GM19023 (cell line): ENCODE measurements at regions not wholly inside any gene's neighbourhood (a gene's known extent, or its start where the extent isn't known, plus 50 kb on each side); places are given as distances from the start of the nearest gene placed in this dataset.
"Not testable (repeated sequence)": the region's sequence is repeated elsewhere in the genome, so short reads cannot be mapped to it uniquely, and the experiment has no call there.

Experiments
- ATAC-seq: cut with Tn5 transposase; IDR thresholded peaks from one replicate; pipeline ENCODE4 v1.9.1; 2021; ENCODE audit warnings: mild to moderate bottlenecking, moderate library complexity; ENCODE audit not compliant: unreplicated experiment

DNA sequence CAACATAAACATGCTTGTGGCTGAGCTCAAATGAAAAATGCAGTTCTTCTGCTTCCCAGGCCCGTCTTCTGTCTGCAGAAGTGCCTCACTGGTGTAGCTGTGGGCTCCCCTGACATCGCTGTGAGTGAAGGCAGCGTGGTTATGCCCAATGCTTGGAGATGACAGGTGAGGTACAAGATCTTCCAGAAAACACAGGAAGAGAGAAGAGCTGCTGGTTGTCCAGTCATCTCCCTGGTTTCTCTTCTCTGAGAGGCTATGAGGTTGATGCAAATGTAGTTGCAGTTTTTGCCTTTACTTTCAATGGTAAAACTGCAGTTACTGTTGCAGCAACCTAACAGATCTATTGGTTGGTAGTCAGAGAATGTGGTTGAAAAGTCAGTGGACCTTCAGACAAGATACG lies 223.6 kb downstream of the GATA3 start:
- no peak for ATAC-seq

GRCh38 chr10:8279598-8279997 lies 225.1 kb downstream of the GATA3 start:
- ATAC-seq: no peak

- no peak for ATAC-seq
Measured at GRCh38 chr10:8280946-8281345, 226.5 kb downstream of the GATA3 start.

- no peak for ATAC-seq
Measured at GRCh38 chr10:8282340-8282739, 227.9 kb downstream of the GATA3 start.

DNA sequence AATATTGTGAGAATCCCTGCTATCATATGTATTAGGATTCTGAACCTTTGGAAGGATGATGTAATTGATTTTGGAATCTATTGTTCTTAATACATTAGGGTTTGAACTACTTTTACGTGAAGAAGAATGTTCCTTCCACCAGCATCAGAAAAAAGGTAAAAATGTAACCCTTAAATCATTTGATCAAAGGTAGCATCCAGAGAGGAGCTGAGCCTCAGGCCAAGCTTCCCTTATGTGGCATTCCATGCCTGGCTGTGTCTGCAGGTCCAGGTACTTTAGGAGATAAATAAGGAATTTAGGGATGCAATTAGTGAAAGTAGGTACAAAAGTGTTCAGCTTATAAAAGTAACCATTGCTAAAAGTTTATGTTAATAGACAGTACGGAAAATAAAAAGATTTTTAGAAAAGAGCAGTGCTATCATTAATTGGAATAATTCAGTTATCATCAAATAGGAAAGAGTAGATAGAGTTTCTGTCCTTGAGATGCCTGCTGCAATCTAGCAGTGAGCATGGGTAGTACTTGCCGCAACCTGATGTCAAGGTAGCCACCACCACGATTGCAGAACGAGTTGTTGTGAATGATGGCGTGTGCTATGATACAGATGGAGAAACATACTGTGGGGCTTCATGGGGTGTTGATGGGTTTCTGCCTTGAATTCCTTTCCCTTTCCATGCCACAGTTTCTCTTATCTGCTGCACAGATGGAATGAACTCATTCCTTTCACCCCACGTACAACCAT lies 228.8 kb downstream of the GATA3 start:
- no peak for ATAC-seq

- ATAC-seq: no peak
Measured at GRCh38 chr10:8283986-8284385, 229.5 kb downstream of the GATA3 start.

GRCh38 chr10:8285970-8286369 lies 231.5 kb downstream of the GATA3 start:
- not testable (repeated sequence) for ATAC-seq

- no peak for ATAC-seq
Measured at GRCh38 chr10:8288600-8288999, 234.1 kb downstream of the GATA3 start.

- no peak for ATAC-seq
Measured at GRCh38 chr10:8289186-8289924, 234.9 kb downstream of the GATA3 start.

GRCh38 chr10:8294779-8295178 lies 240.3 kb downstream of the GATA3 start:
- no peak for ATAC-seq

DNA sequence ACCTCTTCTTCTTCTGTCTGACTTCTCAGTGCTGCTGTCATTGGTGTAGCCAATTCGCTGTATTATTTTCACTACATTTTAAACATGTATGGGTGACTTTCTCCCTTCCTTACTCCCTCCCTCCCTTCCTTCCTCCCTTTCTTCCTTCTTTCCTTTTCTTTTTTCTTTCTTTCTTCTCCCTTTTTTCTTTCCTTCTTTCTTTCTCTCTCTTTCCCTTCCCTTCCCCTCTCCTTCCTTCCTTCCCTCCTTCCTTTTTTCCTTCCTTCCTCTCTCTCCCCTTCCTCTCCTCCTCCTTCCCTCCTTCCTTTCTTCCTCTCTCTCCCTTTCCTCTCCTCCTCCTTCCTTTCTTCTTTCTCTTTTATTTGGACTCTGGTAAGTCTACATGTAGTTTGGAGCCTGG lies 240.8 kb downstream of the GATA3 start:
- ATAC-seq: no peak

DNA sequence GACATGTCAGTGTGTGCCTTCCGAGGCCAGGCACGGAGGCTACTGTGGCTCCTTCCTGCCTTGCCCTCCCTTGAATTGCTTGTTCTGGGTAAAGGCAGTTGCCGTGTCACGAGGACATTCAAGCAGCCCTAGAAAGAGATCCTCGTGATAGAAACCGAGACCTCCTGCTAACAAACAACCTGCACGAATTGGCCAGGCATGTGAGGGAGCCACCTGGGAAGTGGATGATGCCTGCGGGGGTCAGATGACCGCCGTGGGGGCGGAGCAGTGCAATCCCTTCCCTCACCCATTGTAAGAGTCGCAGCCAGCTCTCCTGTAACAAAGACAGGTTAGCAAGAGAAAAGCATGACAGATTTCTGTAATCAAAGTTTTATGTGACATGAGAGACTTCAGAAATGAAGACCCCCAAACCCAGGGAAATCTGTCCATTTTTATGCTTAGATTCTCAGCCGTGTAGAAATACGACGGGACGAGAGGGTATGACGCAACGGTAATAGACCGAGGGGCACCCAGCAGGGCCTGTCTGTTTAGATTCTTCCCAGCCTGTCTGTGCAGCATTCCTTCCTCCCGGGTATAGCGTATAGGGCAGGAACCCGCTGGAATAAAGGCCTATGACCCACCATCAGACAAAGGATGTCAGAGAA lies 241.7 kb downstream of the GATA3 start:
- ATAC-seq: no peak

GRCh38 chr10:8296734-8297101 lies 242.2 kb downstream of the GATA3 start:
- ATAC-seq: no peak

GRCh38 chr10:8297107-8297506 lies 242.6 kb downstream of the GATA3 start:
- ATAC-seq: no peak

DNA sequence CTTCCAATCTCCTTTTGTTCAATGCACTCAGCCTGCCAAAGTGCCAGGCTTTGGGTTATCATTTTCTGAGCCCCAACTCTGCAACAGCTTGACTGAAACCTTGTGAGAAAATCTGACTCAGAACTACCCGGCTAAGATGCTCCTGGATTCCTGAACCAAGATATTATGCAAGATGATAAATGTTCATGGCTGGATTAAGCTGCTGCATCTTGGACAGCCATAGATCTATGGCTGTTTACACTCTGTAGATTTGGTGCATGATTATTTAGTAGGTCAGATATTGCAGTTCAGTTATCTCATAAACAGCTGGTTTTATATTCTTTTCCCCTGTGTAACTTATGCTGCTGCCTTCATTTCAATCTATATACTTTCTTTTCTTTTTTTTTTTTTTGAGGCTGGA lies 243.5 kb downstream of the GATA3 start:
- ATAC-seq: no peak

DNA sequence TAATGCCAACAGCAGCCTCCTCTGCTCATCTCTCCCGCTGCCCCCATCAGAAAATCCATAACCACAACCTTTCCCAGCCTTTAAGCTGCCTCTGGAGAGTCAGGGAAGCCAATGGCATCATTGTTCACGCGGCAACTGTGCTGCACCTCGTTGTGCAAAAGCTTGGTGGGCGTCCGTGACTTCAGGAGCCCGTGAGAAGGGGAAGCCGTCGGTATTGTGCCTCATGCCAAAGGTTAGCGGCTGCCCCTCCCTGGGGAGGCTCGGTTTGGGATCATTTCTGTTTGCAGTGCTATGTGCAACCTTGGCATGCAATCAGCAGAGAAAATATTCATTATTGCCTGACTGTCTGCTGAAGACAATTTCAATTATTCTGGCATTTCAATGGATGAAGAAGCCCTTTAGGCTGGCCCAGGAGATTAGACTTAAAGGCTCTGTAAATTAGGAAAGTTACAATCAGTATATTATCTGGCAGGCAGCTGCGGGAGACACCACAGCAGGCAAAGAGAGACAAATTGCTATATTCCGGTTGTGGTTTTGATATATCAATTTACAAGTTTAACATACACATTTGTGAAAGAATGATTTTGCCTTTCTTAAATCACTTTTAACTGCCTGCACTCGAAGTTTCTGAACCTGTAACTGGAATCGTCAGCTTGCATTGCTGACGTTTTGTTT lies 244.5 kb downstream of the GATA3 start:
- no peak for ATAC-seq

- no peak for ATAC-seq
Measured at GRCh38 chr10:8300925-8301324, 246.4 kb downstream of the GATA3 start.

DNA sequence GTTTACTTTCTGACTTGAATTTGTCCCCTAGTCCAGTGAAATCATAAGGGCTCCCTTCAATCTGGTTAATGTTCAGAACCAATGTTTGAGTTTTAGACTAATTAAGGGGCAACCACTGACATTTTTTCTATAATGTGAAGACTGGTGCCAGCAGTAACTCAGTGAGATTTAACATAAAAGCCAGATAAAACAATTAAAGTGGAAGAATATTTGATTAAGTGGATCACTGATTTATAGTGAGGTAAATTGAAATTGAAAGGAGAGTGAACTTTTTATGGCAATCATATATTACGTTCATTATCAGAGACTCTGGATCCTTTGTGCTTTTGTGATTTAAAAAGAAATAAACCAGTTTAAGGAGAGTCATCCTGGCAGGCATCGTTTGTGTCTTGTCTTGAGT lies 246.8 kb downstream of the GATA3 start:
- ATAC-seq: no peak

DNA sequence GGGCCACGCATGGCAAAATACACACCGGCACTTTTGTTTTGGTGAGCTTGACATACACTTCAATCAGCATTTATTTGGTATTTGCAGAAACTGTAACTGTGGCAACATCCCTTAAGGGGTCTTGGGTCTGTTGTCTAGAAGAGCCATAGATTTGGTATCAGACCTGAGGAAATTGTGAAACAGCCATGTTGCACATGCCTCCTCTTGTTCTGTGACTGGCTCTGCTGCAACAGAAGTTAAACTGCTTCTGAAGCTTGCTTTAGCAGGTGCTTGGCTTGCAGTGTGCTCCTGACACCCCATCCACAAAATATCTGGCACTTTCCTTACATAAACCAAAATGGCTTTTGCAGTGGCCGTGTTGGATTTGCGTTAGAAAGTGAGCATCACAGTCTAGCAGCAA lies 247.3 kb downstream of the GATA3 start:
- ATAC-seq: no peak

GRCh38 chr10:8302565-8302964 lies 248.1 kb downstream of the GATA3 start:
- no peak for ATAC-seq

- no peak for ATAC-seq
Measured at GRCh38 chr10:8304861-8305260, 250.4 kb downstream of the GATA3 start.
